Motor neuron (in vitro differentiated cells): ENCODE measurements at regions not wholly inside any gene's neighbourhood (a gene's known extent, or its start where the extent isn't known, plus 50 kb on each side); places are given as distances from the start of the nearest gene placed in this dataset.
A peak's percentile ranks its signal among the peaks of the same experiment; 100 is the strongest.
"Not testable (repeated sequence)": the region's sequence is repeated elsewhere in the genome, so short reads cannot be mapped to it uniquely, and the experiment has no call there.

ENCODE experiments used
- ATAC-seq, 8 experiments: fragments of 200-7000 bp; cut with Tn5 transposase; replicated peaks in 6 of 8; 2 replicates each; pipeline ENCODE4 v1.8.0; 2021; ENCODE audit warnings: mild to moderate bottlenecking in 8 of 8, moderate library complexity in 8 of 8
- H3K27ac ChIP-seq, 2 donors: fragments of 250-450 bp; sonication (Bioruptor Pico); 2 replicates each; pipeline ENCODE4 v1.9.0; 2021; ENCODE audit warnings: antibody characterized with exemption in 2 of 2, mild to moderate bottlenecking in 2 of 2, moderate library complexity in 1 of 2
- H3K4me1 ChIP-seq, 2 donors: fragments of 250-450 bp; sonication (Bioruptor Pico); replicated peaks in 1 of 2; 2 replicates each; pipeline ENCODE4 v1.6.1; 2021; ENCODE audit warnings: antibody characterized with exemption in 2 of 2, mild to moderate bottlenecking in 2 of 2, moderate library complexity in 1 of 2
- H3K4me3 ChIP-seq, 5 donors: fragments of 250-450 bp; sonication (Bioruptor Pico); 2 replicates each; pipeline ENCODE4 v1.9.0; 2021; ENCODE audit warnings: antibody characterized with exemption in 5 of 5, mild to moderate bottlenecking in 5 of 5, moderate library complexity in 4 of 5
- WGBS, 10 experiments: fragments of 450-650 bp; shearing (Covaris generic); methylation state at CpG; one replicate each; pipeline ENCODE4 v1.0.0; 2022; 5-methylcytosine and 5-hydroxymethylcytosine counted together
- in situ Hi-C, 9 experiments: fragments of 400-800 bp; cut with MboI; loops; one replicate each; pipeline ENCODE4 v1.15.0; 2021; ENCODE audit warnings: low sequenced_read_pairs in 9 of 9, low pct_unique_long_range_greater_than_20kb in 2 of 9; ENCODE audit not compliant: unreplicated experiment in 9 of 9

DNA sequence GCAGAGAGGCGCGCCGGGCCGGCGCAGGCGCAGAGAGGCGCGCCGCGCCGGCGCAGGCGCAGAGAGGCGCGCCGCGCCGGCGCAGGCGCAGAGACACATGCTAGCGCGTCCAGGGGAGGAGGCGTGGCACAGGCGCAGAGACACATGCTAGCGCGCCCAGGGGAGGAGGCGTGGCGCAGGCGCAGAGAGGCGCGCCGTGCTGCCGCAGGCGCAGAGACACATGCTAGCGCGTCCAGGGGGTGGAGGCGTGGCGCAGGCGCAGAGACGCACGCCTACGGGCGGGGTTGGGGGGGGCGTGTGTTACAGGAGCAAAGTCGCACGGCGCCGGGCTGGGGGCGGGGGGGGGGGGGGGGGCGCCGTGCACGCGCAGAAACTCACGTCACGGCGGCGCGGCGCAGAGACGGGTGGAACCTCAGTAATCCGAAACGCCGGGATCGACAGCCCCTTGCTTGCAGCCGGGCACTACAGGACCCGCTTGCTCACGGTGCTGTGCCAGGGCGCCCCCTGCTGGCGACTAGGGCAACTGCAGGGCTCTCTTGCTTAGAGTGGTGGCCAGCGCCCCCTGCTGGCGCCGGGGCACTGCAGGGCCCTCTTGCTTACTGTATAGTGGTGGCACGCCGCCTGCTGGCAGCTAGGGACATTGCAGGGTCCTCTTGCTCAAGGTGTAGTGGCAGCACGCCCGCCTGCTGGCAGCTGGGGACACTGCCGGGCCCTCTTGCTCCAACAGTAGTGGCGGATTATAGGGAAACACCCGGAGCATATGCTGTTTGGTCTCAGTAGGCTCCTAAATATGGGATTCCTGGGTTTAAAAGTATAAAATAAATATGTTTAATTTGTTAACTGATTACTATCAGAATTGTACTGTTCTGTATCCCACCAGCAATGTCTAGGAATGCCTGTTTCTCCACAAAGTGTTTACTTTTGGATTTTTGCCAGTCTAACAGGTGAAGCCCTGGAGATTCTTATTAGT lies 269.9 kb downstream of the OR4F29 start:
- WGBS, 10 experiments, result 100% methylated on average over 8 of the region's 79 CpGs; no CpG with 5 or more reads in 9 of the 10 experiments
- ATAC-seq, result peak in 1 of 8 experiments; percentile 42
- H3K4me3 ChIP-seq, H3K4me1 ChIP-seq, in situ Hi-C loops, H3K27ac ChIP-seq: not testable (repeated sequence)

- ATAC-seq, result peak in 1 of 8 experiments; percentile 44
- H3K4me1 ChIP-seq, in situ Hi-C loops, H3K4me3 ChIP-seq, H3K27ac ChIP-seq: not testable (repeated sequence)
- WGBS, 10 experiments, result no CpG with 5 or more reads among the region's 28 CpGs
These were observed 270.7 kb downstream of the OR4F29 start for GRCh38 chr1:180749-181205.

DNA sequence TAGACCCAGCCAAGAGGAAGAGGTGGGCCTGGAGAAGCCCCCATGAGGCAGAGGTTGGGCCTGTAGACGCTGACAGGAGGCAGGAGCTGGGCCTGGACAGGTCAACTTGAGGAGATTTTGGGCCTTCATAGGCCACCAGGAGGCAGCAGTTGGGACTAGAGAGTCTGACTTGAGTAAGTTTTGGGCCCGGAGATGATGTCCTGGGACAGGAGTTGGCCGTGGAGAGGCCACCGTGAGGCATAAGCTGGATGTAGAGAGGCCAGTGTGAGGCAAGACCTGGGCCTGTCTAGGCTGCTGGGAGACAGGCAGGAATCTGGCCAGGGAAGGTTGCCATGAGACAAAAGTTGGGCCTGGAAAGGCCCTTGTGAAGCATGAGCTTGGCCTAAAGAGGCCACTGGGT lies 312.6 kb downstream of the OR4F29 start:
- H3K4me1 ChIP-seq, H3K4me3 ChIP-seq, H3K27ac ChIP-seq, in situ Hi-C loops, ATAC-seq: not testable (repeated sequence)
- WGBS, 10 experiments, result no CpG with 5 or more reads among the region's 4 CpGs

DNA sequence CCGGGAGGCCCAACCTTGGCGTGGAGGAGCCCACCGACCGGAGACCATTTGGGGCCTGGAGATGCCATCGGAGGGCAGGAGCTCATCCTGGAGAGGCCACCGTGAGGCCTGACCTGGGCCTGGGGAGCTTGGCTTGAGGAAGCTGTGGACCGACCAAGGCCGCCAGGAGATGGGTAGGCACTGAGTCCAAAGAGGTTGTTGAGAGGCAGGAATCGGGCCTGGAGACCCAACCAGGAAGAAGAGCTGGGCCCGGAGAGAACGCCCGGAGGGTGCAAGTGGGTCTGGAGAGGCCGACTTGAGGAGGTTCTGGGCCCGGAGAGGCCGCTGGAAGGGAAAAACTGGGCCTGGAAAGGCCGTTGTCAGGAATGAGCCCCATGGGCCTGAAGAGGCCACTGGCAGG lies 313.8 kb downstream of the OR4F29 start:
- H3K27ac ChIP-seq, in situ Hi-C loops, H3K4me3 ChIP-seq, H3K4me1 ChIP-seq, ATAC-seq: not testable (repeated sequence)
- no CpG with 5 or more reads among the region's 16 CpGs for WGBS, 10 experiments

GRCh38 chr1:136344-136932 lies 315.0 kb downstream of the OR4F29 start:
- H3K4me3 ChIP-seq, ATAC-seq, H3K4me1 ChIP-seq, H3K27ac ChIP-seq, in situ Hi-C loops: not testable (repeated sequence)
- no CpG with 5 or more reads among the region's 34 CpGs for WGBS, 10 experiments

- H3K4me1 ChIP-seq, ATAC-seq, H3K27ac ChIP-seq, H3K4me3 ChIP-seq, in situ Hi-C loops: not testable (repeated sequence)
- no CpG with 5 or more reads among the region's 21 CpGs for WGBS, 10 experiments
These were observed 316.5 kb downstream of the OR4F29 start for GRCh38 chr1:134936-135335.

- H3K4me3 ChIP-seq, in situ Hi-C loops, H3K4me1 ChIP-seq, ATAC-seq, H3K27ac ChIP-seq: not testable (repeated sequence)
These were observed 333.0 kb downstream of the OR4F29 start for GRCh38 chr1:118440-118839.

DNA sequence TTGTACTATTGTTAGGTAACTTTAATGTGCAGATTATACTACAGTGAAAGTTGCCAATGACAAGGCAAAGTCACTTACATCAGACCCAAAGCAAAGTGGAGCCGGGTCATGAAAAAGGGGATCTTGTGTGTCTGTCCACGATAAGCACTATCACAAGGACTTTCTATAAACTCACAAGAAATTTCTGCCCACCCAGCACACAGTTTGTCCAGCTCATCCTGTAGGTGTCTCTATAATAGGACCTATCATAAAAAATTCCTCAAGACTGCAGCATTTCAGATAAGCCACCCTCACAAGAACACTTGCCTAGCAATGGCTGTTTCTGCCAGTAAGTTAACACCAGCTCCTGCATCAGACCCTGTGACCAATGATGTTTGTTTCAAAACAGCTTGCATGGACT lies 335.9 kb downstream of the OR4F29 start:
- H3K4me3 ChIP-seq, in situ Hi-C loops, ATAC-seq, H3K4me1 ChIP-seq, H3K27ac ChIP-seq: not testable (repeated sequence)
- no CpG with 5 or more reads among the region's 2 CpGs for WGBS, 10 experiments

GRCh38 chr1:104776-105175 lies 346.7 kb downstream of the OR4F29 start:
- ATAC-seq, H3K4me3 ChIP-seq, H3K4me1 ChIP-seq, in situ Hi-C loops, H3K27ac ChIP-seq: not testable (repeated sequence)
- no CpG with 5 or more reads among the region's 3 CpGs for WGBS, 10 experiments

- H3K4me1 ChIP-seq, H3K4me3 ChIP-seq, ATAC-seq, H3K27ac ChIP-seq, in situ Hi-C loops: not testable (repeated sequence)
- WGBS, 10 experiments, result no CpG with 5 or more reads among the region's 3 CpGs
These were observed 352.0 kb downstream of the OR4F29 start for GRCh38 chr1:99481-99880.

- H3K4me3 ChIP-seq, ATAC-seq, H3K27ac ChIP-seq, in situ Hi-C loops, H3K4me1 ChIP-seq: not testable (repeated sequence)
- no CpG with 5 or more reads among the region's 1 CpG for WGBS, 10 experiments
These were observed 352.7 kb downstream of the OR4F29 start for GRCh38 chr1:98811-99210.

DNA sequence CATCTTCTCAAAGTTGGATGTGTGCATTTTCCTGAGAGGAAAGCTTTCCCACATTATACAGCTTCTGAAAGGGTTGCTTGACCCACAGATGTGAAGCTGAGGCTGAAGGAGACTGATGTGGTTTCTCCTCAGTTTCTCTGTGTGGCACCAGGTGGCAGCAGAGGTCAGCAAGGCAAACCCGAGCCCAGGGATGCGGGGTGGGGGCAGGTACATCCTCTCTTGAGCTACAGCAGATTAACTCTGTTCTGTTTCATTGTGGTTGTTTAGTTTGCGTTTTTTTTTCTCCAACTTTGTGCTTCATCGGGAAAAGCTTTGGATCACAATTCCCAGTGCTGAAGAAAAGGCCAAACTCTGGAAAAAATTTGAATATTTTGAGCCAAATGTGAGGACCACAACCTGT lies 360.2 kb downstream of the OR4F29 start:
- H3K27ac ChIP-seq, H3K4me3 ChIP-seq, in situ Hi-C loops, ATAC-seq, H3K4me1 ChIP-seq: not testable (repeated sequence)
- no CpG with 5 or more reads among the region's 4 CpGs for WGBS, 10 experiments

GRCh38 chr1:88110-88509 lies 363.4 kb downstream of the OR4F29 start:
- ATAC-seq, in situ Hi-C loops, H3K27ac ChIP-seq, H3K4me1 ChIP-seq, H3K4me3 ChIP-seq: not testable (repeated sequence)
- WGBS, 10 experiments, result no CpG with 5 or more reads among the region's 9 CpGs

DNA sequence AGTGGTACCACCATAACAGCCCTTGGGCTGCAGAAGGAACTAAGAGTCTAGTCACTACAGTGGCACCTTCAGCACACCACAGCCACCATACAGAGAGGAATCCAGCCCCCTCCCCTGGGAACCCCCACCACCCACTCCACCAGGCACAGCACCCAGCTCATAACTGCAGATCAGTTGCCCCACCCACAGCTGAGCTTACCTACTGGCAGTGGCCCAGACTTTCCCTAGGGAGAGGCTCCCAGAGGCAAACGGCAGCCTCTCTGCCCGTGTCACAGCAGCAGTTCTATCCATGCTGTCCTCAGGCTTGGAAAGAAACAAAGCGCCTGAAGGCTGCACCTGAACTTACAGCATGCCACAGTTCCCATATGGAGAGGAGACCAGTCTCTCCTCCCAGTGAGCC lies 372.3 kb downstream of the OR4F29 start:
- ATAC-seq, result peak in 2 of 8 experiments; percentile 23 to 52
- H3K27ac ChIP-seq, H3K4me3 ChIP-seq, H3K4me1 ChIP-seq, in situ Hi-C loops: not testable (repeated sequence)
- WGBS, 10 experiments, result no CpG with 5 or more reads among the region's 3 CpGs
